Breast epithelium (tissue), 4 donors: ENCODE measurements at regions not wholly inside any gene's neighbourhood (a gene's known extent, or its start where the extent isn't known, plus 50 kb on each side); places are given as distances from the start of the nearest gene placed in this dataset.

Experiments used
- DNase-seq, 2 donors: peaks; one replicate each; pipeline ENCODE4 v3.0.0-alpha.2; 2019; ENCODE audit warnings: low spot score in 2 of 2
- H3K27ac ChIP-seq, 2 donors: fragments of 200-600 bp; sonication (generic) in 1 of 2; one replicate each; pipeline ENCODE4 v1.5.1; 2016 to 2019; ENCODE audit warnings: mild to moderate bottlenecking in 1 of 2
- H3K27me3 ChIP-seq, 2 donors: fragments of 200-600 bp; sonication (generic) in 1 of 2; one replicate each; pipeline versions ENCODE4 v1.5.1 to v1.6.0; 2017 to 2019; ENCODE audit warnings: control low read depth in 1 of 2, mild to moderate bottlenecking in 1 of 2
- H3K36me3 ChIP-seq: fragments of 200-600 bp; one replicate; pipeline ENCODE4 v1.5.1; 2019
- H3K4me1 ChIP-seq, 2 donors: fragments of 200-600 bp; sonication (generic); one replicate each; pipeline ENCODE4 v1.5.1; 2016 to 2019; ENCODE audit warnings: control low read depth in 1 of 2
- H3K4me3 ChIP-seq, 3 donors: fragments of 200-600 bp; sonication (generic); 1 replicate in 2 of 3; 2 replicates in 1 of 3; pipeline ENCODE4 v1.5.1; 2016 to 2019; ENCODE audit warnings: mild to moderate bottlenecking in 3 of 3, moderate library complexity in 2 of 3
- H3K9me3 ChIP-seq, 2 donors: fragments of 200-600 bp; sonication (generic) in 1 of 2; one replicate each; pipeline ENCODE4 v1.5.1; 2016 to 2019; ENCODE audit warnings: control low read depth in 1 of 2
- POLR2A ChIP-seq: fragments of 450-650 bp; IDR thresholded peaks from one replicate; pipeline ENCODE4 v1.6.1; 2016; ENCODE audit warnings: antibody characterized with exemption, mild to moderate bottlenecking, moderate library complexity
- POLR2AphosphoS5 ChIP-seq, 3 donors: sonication (generic); formaldehyde crosslinking; IDR thresholded peaks; one replicate each; pipeline ENCODE4 v1.6.1; 2017; ENCODE audit warnings: antibody characterized with exemption in 3 of 3
- intact Hi-C: fragments of 100-400 bp; cut with DNase I; formaldehyde crosslinking; loops from one replicate; pipeline ENCODE4 v1.15.1; 2023; ENCODE audit warnings: low total_unique reads
- TF ChIP-seq, protein P1 (sequence below), 3 donors: fragments of 450-650 bp; IDR thresholded peaks; one replicate each; pipeline ENCODE4 v1.5.1; 2016 to 2017; ENCODE audit warnings: antibody characterized with exemption in 3 of 3, mild to moderate bottlenecking in 3 of 3, moderate library complexity in 3 of 3

DNA sequence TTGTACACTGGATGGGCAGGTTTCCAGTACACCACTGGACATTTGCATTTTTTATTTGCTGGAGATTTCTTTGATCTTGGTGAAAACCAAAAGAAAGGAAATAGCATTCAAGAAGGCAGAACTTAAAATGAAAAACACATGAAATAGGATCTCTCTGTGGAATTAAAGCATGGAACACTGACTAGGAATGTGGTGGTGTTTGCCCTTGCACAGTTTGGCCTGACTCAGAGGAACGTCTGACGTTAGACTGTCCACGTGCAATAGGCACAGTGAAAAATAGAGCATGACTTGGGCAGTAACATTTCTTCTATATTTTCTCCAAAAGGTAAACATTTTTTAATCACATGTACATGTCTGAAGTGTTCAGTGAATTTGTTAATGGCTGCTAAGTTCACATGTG, 474.1 kb upstream of the PRICKLE1 start:
- DNase-seq: no peak
- Histone ChIP-seq H3K27ac (no peak overlapping the region), H3K4me3 (no peak overlapping the region), H3K27me3 (no peaks in the 10 kb centered on the region), H3K36me3 (no peaks in the 10 kb centered on the region), H3K9me3 (no peaks in the 10 kb centered on the region), H3K4me1 (no peaks in the 10 kb centered on the region)
- intact Hi-C loops: no loop called here
- TF ChIP-seq POLR2AphosphoS5 (IDR thresholded peaks at IDR 0.05) (no peak), POLR2A (no peak)
- TF ChIP-seq, protein P1, sequence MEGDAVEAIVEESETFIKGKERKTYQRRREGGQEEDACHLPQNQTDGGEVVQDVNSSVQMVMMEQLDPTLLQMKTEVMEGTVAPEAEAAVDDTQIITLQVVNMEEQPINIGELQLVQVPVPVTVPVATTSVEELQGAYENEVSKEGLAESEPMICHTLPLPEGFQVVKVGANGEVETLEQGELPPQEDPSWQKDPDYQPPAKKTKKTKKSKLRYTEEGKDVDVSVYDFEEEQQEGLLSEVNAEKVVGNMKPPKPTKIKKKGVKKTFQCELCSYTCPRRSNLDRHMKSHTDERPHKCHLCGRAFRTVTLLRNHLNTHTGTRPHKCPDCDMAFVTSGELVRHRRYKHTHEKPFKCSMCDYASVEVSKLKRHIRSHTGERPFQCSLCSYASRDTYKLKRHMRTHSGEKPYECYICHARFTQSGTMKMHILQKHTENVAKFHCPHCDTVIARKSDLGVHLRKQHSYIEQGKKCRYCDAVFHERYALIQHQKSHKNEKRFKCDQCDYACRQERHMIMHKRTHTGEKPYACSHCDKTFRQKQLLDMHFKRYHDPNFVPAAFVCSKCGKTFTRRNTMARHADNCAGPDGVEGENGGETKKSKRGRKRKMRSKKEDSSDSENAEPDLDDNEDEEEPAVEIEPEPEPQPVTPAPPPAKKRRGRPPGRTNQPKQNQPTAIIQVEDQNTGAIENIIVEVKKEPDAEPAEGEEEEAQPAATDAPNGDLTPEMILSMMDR (IDR thresholded peaks at IDR 0.05): no peak

DNA sequence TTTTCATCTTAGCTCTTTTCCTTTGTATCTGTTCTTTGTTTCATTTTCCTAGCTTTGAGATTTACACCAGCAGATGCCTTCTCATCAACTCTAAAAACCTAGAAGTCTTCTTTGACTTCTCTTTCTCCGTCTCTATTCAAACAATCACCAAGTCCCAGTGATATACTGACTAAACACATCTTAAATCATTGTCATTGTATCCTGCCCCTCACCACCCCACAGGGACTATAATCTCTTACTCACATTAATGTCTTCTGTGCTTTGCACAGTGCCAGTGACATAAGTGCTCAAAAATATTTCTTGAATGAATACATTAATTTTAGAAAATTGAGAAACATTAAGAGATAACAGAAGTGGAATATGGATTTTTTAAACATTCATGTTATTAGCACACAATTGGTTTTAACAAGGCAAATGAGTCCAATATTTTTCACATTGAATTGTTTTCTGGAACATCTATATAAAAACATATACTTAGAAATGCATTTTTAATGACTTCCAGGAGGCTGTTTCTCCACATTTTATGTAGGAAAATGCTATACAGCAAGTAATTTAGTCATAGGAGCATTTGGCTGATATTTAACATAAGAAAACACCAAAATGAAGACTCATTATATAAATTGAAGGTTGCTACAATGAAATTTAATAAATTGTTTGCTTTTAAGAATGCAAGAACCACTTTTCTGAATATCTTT, 472.8 kb upstream of the PRICKLE1 start:
- no peaks in the 10 kb centered on the region for H3K36me3 ChIP-seq
- no peaks in the 10 kb centered on the region for H3K27me3 ChIP-seq
- DNase-seq: no peak
- intact Hi-C loops: no loop called here
- H3K9me3 ChIP-seq: no peaks in the 10 kb centered on the region
- TF ChIP-seq, protein P1 (IDR thresholded peaks at IDR 0.05): no peak
- TF ChIP-seq POLR2AphosphoS5 (IDR thresholded peaks at IDR 0.05) (no peak), POLR2A (no peak)
- no peak overlapping the region for H3K27ac ChIP-seq
- no peaks in the 10 kb centered on the region for H3K4me1 ChIP-seq
- no peak overlapping the region for H3K4me3 ChIP-seq

DNA sequence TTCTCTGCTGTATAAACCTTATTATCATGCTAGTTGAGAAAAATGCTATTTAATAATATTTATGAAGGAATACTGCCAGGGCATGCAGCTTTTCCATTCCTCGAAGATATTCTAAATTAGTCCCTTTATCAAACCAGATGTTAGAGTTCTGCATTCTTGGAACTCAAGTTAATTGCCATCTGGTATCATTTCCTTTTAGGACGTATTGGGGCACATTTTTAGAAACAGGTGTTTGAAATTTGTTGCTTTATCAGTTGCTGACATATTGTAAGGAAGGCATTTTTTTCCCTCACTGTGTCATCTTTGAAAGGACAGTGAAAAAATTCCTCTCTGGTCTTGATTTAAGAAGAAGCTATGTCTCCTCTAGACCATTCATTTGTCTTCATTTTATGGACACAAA, 471.2 kb upstream of the PRICKLE1 start:
- intact Hi-C loops: no loop called here
- Histone ChIP-seq H3K4me3 (no peak overlapping the region), H3K36me3 (no peaks in the 10 kb centered on the region), H3K27me3 (no peaks in the 10 kb centered on the region), H3K4me1 (no peaks in the 10 kb centered on the region), H3K9me3 (no peaks in the 10 kb centered on the region), H3K27ac (no peak overlapping the region)
- TF ChIP-seq POLR2AphosphoS5 (IDR thresholded peaks at IDR 0.05): no peak
- TF ChIP-seq POLR2A: no peak
- TF ChIP-seq, protein P1 (IDR thresholded peaks at IDR 0.05): no peak
- DNase-seq: no peak

DNA sequence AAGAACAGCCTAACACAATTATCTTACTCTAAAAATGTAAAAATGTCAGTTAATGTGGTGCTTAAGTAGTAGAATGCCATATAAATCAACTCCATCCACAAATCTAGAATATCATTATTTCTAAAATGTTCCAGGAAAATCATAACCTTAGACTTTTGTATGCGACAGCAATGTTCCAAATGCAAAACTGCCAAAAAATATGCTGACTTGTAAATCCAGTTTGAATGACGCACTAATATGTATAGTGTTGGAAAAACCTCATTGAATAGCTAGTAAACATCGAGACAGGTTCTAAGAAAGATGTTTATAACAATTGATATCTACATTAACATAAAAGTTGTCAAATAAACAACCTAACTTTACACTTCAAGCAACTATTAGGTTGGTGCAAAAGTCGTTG, 469.1 kb upstream of the PRICKLE1 start:
- intact Hi-C loops: no loop called here
- DNase-seq: no peak
- Histone ChIP-seq H3K27me3 (no peaks in the 10 kb centered on the region), H3K4me3 (no peak overlapping the region), H3K27ac (no peak overlapping the region), H3K4me1 (no peaks in the 10 kb centered on the region), H3K36me3 (no peaks in the 10 kb centered on the region), H3K9me3 (no peaks in the 10 kb centered on the region)
- TF ChIP-seq POLR2A (no peak), POLR2AphosphoS5 (IDR thresholded peaks at IDR 0.05) (no peak)
- TF ChIP-seq, protein P1 (IDR thresholded peaks at IDR 0.05): no peak

DNA sequence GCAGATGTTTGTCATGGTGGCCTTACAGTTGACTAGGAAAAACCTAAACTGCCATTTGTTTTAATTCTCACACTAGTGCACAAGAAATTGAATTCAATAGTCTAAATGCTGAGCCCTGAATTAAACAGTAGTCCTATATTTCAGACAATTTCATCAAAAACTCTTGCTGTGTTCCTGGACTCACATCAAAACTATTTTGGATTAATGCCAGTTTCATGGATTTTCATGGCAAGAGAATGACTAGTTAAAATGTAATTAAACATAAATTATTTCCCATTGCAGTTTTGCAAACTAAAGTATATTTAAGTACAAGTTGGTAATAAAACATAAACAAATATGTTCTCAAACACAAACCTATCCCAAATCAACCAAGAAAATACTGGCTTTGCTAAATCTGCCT, 468.0 kb upstream of the PRICKLE1 start:
- TF ChIP-seq POLR2AphosphoS5 (IDR thresholded peaks at IDR 0.05) (no peak), POLR2A (no peak)
- TF ChIP-seq, protein P1 (IDR thresholded peaks at IDR 0.05): no peak
- intact Hi-C loops: no loop called here
- H3K4me1 ChIP-seq: no peaks in the 10 kb centered on the region

More for the DNA sequence above, 468.0 kb upstream of the PRICKLE1 start:
- Histone ChIP-seq H3K36me3 (no peaks in the 10 kb centered on the region), H3K27me3 (no peaks in the 10 kb centered on the region), H3K27ac (no peak overlapping the region), H3K9me3 (no peaks in the 10 kb centered on the region), H3K4me3 (no peak overlapping the region)
- DNase-seq: no peak
